ENCODE measurements at regions not wholly inside any gene's neighbourhood (a gene's known extent, or its start where the extent isn't known, plus 50 kb on each side); places are given as distances from the start of the nearest gene placed in this dataset.

GRCh38 chr3:127033786-127034185 lies 50.9 kb downstream of the PLXNA1 start:
- BruUV-seq (replicated peaks), result no TSS peak
- Histone ChIP-seq H3K27ac (ENCODE audit: extremely low read length, insufficient read depth, low read length) (no peak overlapping the region), H3K9me3 (ENCODE audit: low read length) (no peaks in the 10 kb centered on the region), H3K36me3 (replicated peaks in 1 of 2; ENCODE audit: control insufficient read depth in 1 of 2, insufficient read depth in 2 of 2, low read length in 2 of 2) (peaks cover 11 to 12% of the 10 kb centered on the region in 2 experiments; a peak in 4 of 5 replicates), H2AFZ (ENCODE audit: low read length) (no peak overlapping the region), H3K4me1 (ENCODE audit: insufficient read depth, low read length) (no peaks in the 10 kb centered on the region), H3K4me3 (replicated peaks in 1 of 3; ENCODE audit: insufficient read depth in 1 of 3, low read depth in 2 of 3, low read length in 3 of 3) (no peak overlapping the region), H3K4me2 (ENCODE audit: low read depth, low read length) (no peak overlapping the region), H3K27me3 (ENCODE audit: control insufficient read depth in 1 of 2, insufficient read depth in 2 of 2, low read length in 2 of 2) (0 out of 5 replicates have a peak, but pooled peaks cover 0 to 1% of the 10 kb centered on the region in 2 experiments), H3K79me2 (ENCODE audit: insufficient read depth, low read length) (no peaks in the 10 kb centered on the region), H3K9ac (ENCODE audit: insufficient read depth, low read depth, low read length) (no peak overlapping the region), H4K20me1 (ENCODE audit: insufficient read depth, low read length) (no peaks in the 10 kb centered on the region)
- no CpG with 5 or more reads among the region's 20 CpGs for WGBS (ENCODE audit: low lambda C conversion rate)
- DNase-seq (ENCODE audit: low spot score) (no peak), FAIRE-seq (no peak), ATAC-seq (no peak)
- ChIA-PET POLR2A (no interaction called here), CTCF (ENCODE audit: low intra/inter-chr PET ratio, low total read pairs) (no interaction called here)
- in situ Hi-C loops (cut with HindIII; ENCODE audit: extremely low pct_ligation_motif_present, low pct_unique_long_range_greater_than_20kb) (no loop called here), intact Hi-C loops (cut with micrococcal nuclease; ENCODE audit: unreplicated experiment) (no loop called here)
- TF ChIP-seq NR0B2 (CRISPR knock-in tag; IDR thresholded peaks at IDR 0.05) (no peak), ZKSCAN8 (CRISPR knock-in tag; IDR thresholded peaks at IDR 0.05; ENCODE audit: borderline replicate concordance) (no peak), KDM1A (CRISPR knock-in tag; IDR thresholded peaks at IDR 0.05) (no peak), ZNF232 (CRISPR knock-in tag; IDR thresholded peaks at IDR 0.05; ENCODE audit: borderline replicate concordance) (no peak), MAFK (conservative IDR thresholded peaks at IDR 0.05 in 1 of 2, IDR thresholded peaks at IDR 0.05 in 1 of 2; ENCODE audit: low read length in 2 of 2) (no peak), ZNF556 (CRISPR knock-in tag; IDR thresholded peaks at IDR 0.05; ENCODE audit: borderline replicate concordance) (no peak), POGZ (CRISPR knock-in tag; IDR thresholded peaks at IDR 0.05) (no peak), TIGD3 (CRISPR knock-in tag; IDR thresholded peaks at IDR 0.05; ENCODE audit: borderline replicate concordance) (no peak)
